IMR-90 (cell line): ENCODE measurements at regions not wholly inside any gene's neighbourhood (a gene's known extent, or its start where the extent isn't known, plus 50 kb on each side); places are given as distances from the start of the nearest gene placed in this dataset.

Experiments
- ATAC-seq: fragments of 200-7000 bp; cut with Tn5 transposase; 2 replicates; pipeline ENCODE4 v1.9.1; 2020; ENCODE audit warnings: low read depth, mild to moderate bottlenecking, moderate library complexity
- BruUV-seq: library from RNA; stranded (reverse); fragments of 400-500 nt; replicated peaks from 2 replicates; lab custom pipeline; 2021; lab: Mats Ljungman, UMichigan
- CTCF ChIA-PET: fragments of 300-600 bp; formaldehyde crosslinking; extraction: SDS; loops from one replicate; lab custom pipeline; 2021; ENCODE audit warnings: antibody characterized with exemption; lab: Yijun Ruan, JAX
- POLR2A ChIA-PET: fragments of 300-600 bp; sonication (Branson Sonifier 250); formaldehyde crosslinking; loops from one replicate; lab custom pipeline; 2022; ENCODE audit warnings: antibody characterized with exemption; ENCODE audit not compliant: unreplicated experiment; lab: Charles Lee
- DNase-seq: peaks from one replicate; pipeline ENCODE4 v3.0.0; 2013
- H2AFZ ChIP-seq: replicated peaks from 2 replicates; pipeline ENCODE3; 2013; ENCODE audit warnings: low read length, mild to moderate bottlenecking; ENCODE audit not compliant: poor library complexity
- H2AK5ac ChIP-seq: 2 replicates; pipeline ENCODE4 v1.6.1; 2013; ENCODE audit warnings: low read depth, low read length, inconsistent platforms
- H2AK9ac ChIP-seq: replicated peaks from 2 replicates; pipeline ENCODE3; 2013; ENCODE audit warnings: mild to moderate bottlenecking, low read depth, low read length, moderate library complexity; ENCODE audit not compliant: poor library complexity
- H2BK120ac ChIP-seq: 2 replicates; pipeline ENCODE4 v1.6.1; 2013; ENCODE audit warnings: low read depth, low read length, inconsistent platforms
- H2BK15ac ChIP-seq: 3 replicates; pipeline ENCODE4 v1.6.1; 2013; ENCODE audit warnings: low read depth, low read length, inconsistent platforms
- H2BK20ac ChIP-seq: 2 replicates; pipeline ENCODE4 v1.6.1; 2013; ENCODE audit warnings: low read depth, mild to moderate bottlenecking, inconsistent platforms, low read length, moderate library complexity
- H2BK5ac ChIP-seq: 2 replicates; pipeline ENCODE4 v1.6.1; 2013; ENCODE audit warnings: mild to moderate bottlenecking, low read depth, low read length, inconsistent platforms; ENCODE audit not compliant: poor library complexity, severe bottlenecking
- H3K14ac ChIP-seq: replicated peaks from 2 replicates; pipeline ENCODE4 v1.6.1; 2013; ENCODE audit warnings: low read depth, low read length, inconsistent platforms
- H3K18ac ChIP-seq: 2 replicates; pipeline ENCODE4 v1.6.1; 2013; ENCODE audit warnings: low read depth, low read length, control low read depth
- H3K23ac ChIP-seq: 2 replicates; pipeline ENCODE4 v1.6.1; 2013; ENCODE audit warnings: low read depth, low read length, inconsistent platforms
- H3K27ac ChIP-seq: 2 replicates; pipeline ENCODE4 v1.5.1; 2013; ENCODE audit warnings: mild to moderate bottlenecking, control low read depth, low read length; ENCODE audit not compliant: insufficient read depth
- H3K27me3 ChIP-seq: 2 replicates; pipeline ENCODE4 v1.6.1; 2013; ENCODE audit warnings: low read length; ENCODE audit not compliant: control insufficient read depth, insufficient read depth
- H3K36me3 ChIP-seq: 2 replicates; pipeline ENCODE4 v1.6.1; 2013; ENCODE audit warnings: low read length, mixed read lengths; ENCODE audit not compliant: control insufficient read depth, insufficient read depth
- H3K4ac ChIP-seq: 2 replicates; pipeline ENCODE4 v1.6.1; 2013; ENCODE audit warnings: low read depth, low read length, inconsistent platforms
- H3K4me1 ChIP-seq: 2 replicates; pipeline ENCODE4 v1.6.1; 2013; ENCODE audit warnings: low read length, mixed read lengths; ENCODE audit not compliant: control insufficient read depth, insufficient read depth
- H3K4me2 ChIP-seq: 2 replicates; pipeline ENCODE4 v1.6.1; 2013; ENCODE audit warnings: low read depth, mild to moderate bottlenecking, control low read depth, low read length, moderate library complexity
- H3K4me3 ChIP-seq: 2 replicates; pipeline ENCODE4 v1.5.1; 2013; ENCODE audit warnings: low read depth, mild to moderate bottlenecking, control low read depth, low read length, moderate library complexity; ENCODE audit not compliant: insufficient read depth
- H3K56ac ChIP-seq: 2 replicates; pipeline ENCODE4 v1.6.1; 2013; ENCODE audit warnings: low read length, inconsistent platforms; ENCODE audit not compliant: insufficient read depth; ENCODE audit errors: extremely low read depth
- H3K79me1 ChIP-seq, 2 experiments: 2 replicates each; pipeline ENCODE4 v1.6.1; 2013; ENCODE audit warnings: low read length in 2 of 2, inconsistent platforms in 1 of 2, low read depth in 1 of 2
- H3K9ac ChIP-seq: 2 replicates; pipeline ENCODE4 v1.6.1; 2013; ENCODE audit warnings: low read depth, low read length, control low read depth
- H3K9me1 ChIP-seq: 2 replicates; pipeline ENCODE4 v1.6.1; 2013; ENCODE audit warnings: low read length, inconsistent platforms; ENCODE audit not compliant: insufficient read depth
- H3K9me3 ChIP-seq: 2 replicates; pipeline ENCODE4 v1.6.1; 2013; ENCODE audit warnings: low read length; ENCODE audit not compliant: control insufficient read depth, insufficient read depth
- H4K20me1 ChIP-seq: 2 replicates; pipeline ENCODE4 v1.6.1; 2013; ENCODE audit warnings: low read length, inconsistent platforms; ENCODE audit not compliant: insufficient read depth
- H4K5ac ChIP-seq: 2 replicates; pipeline ENCODE4 v1.6.1; 2013; ENCODE audit warnings: mild to moderate bottlenecking, low read depth, low read length, control low read depth
- H4K8ac ChIP-seq, 2 experiments: 2 replicates each; pipeline ENCODE4 v1.6.1; 2013; ENCODE audit warnings: low read depth in 2 of 2, low read length in 2 of 2, control low read depth in 1 of 2, inconsistent platforms in 1 of 2
- H4K91ac ChIP-seq: 2 replicates; pipeline ENCODE4 v1.6.1; 2013; ENCODE audit warnings: low read depth, low read length, inconsistent platforms; ENCODE audit not compliant: insufficient read depth
- BHLHE40 ChIP-seq: fragments of 150-350 bp; IDR thresholded peaks from 2 replicates; pipeline ENCODE4 v1.6.1; 2016; ENCODE audit warnings: mild to moderate bottlenecking, low read depth, low read length
- CEBPB ChIP-seq: IDR thresholded peaks from 2 replicates; pipeline ENCODE4 v1.6.1; 2012; ENCODE audit warnings: low read depth, low read length, improper control_type of control experiment
- CHD1 ChIP-seq: IDR thresholded peaks from 2 replicates; pipeline ENCODE4 v1.6.1; 2012; ENCODE audit warnings: low read depth, low read length, improper control_type of control experiment
- CTCF ChIP-seq: conservative IDR thresholded peaks from 2 replicates; pipeline ENCODE4 v1.5.1; 2012; ENCODE audit warnings: mild to moderate bottlenecking, low read depth, low read length, improper control_type of control experiment
- ELK1 ChIP-seq: fragments of 150-350 bp; IDR thresholded peaks from 2 replicates; pipeline ENCODE4 v1.6.1; 2016; ENCODE audit warnings: low read depth, mild to moderate bottlenecking, low read length, moderate library complexity, borderline replicate concordance
- FOS ChIP-seq: fragments of 150-350 bp; IDR thresholded peaks from 2 replicates; pipeline ENCODE4 v1.6.1; 2016; ENCODE audit warnings: low read depth, low read length
- MAFK ChIP-seq: IDR thresholded peaks from 2 replicates; pipeline ENCODE4 v1.6.1; 2012; ENCODE audit warnings: low read depth, low read length, improper control_type of control experiment
- MAZ ChIP-seq: IDR thresholded peaks from 2 replicates; pipeline ENCODE4 v1.6.1; 2012; ENCODE audit warnings: low read depth, mild to moderate bottlenecking, low read length, improper control_type of control experiment, moderate library complexity, borderline replicate concordance
- MXI1 ChIP-seq: IDR thresholded peaks from 2 replicates; pipeline ENCODE4 v1.6.1; 2012; ENCODE audit warnings: low read depth, mild to moderate bottlenecking, low read length, moderate library complexity, borderline replicate concordance
- NFE2L2 ChIP-seq: fragments of 150-350 bp; IDR thresholded peaks from 2 replicates; pipeline ENCODE4 v1.6.1; 2016; ENCODE audit warnings: low read depth, mild to moderate bottlenecking, low read length
- POLR2A ChIP-seq: IDR thresholded peaks from 2 replicates; pipeline ENCODE4 v1.6.1; 2012; ENCODE audit warnings: mild to moderate bottlenecking, low read depth, low read length
- RAD21 ChIP-seq: IDR thresholded peaks from 2 replicates; pipeline ENCODE4 v1.6.1; 2012; ENCODE audit warnings: low read length, improper control_type of control experiment
- RCOR1 ChIP-seq: IDR thresholded peaks from 2 replicates; pipeline ENCODE4 v1.6.1; 2012; ENCODE audit warnings: mild to moderate bottlenecking, low read length, improper control_type of control experiment; ENCODE audit not compliant: insufficient replicate concordance
- RFX5 ChIP-seq: IDR thresholded peaks from 2 replicates; pipeline ENCODE4 v1.8.0; 2012; ENCODE audit warnings: low read depth, mild to moderate bottlenecking, low read length, moderate library complexity
- SMC3 ChIP-seq: fragments of 150-350 bp; IDR thresholded peaks from 2 replicates; pipeline ENCODE4 v1.6.1; 2016; ENCODE audit warnings: low read depth, mild to moderate bottlenecking, antibody characterized with exemption, low read length, moderate library complexity
- USF2 ChIP-seq: fragments of 150-350 bp; IDR thresholded peaks from 2 replicates; pipeline ENCODE4 v1.6.1; 2017; ENCODE audit warnings: mild to moderate bottlenecking, antibody characterized with exemption, low read length, low read depth
- WGBS, 2 experiments: methylation state at CpG; one replicate each; pipeline versions ENCODE4 v1.1.5 to v1.1.7; 2013; ENCODE audit warnings: missing lambda C conversion rate in 2 of 2; ENCODE audit not compliant: insufficient read length in 1 of 2; ENCODE audit errors: extremely low coverage in 2 of 2; 5-methylcytosine and 5-hydroxymethylcytosine counted together
- dilution Hi-C: fragments of 300-500 bp; cut with HindIII; formaldehyde crosslinking; loops from one replicate; pipeline ENCODE4 v1.14.3; 2018; ENCODE audit warnings: low sequenced_read_pairs; ENCODE audit not compliant: unreplicated experiment
- in situ Hi-C: fragments of 300-500 bp; cut with MboI; formaldehyde crosslinking; loops from 3 replicates; pipeline ENCODE4 v1.14.3; 2019; ENCODE audit warnings: low sequenced_read_pairs, inconsistent platforms, mixed read lengths
- intact Hi-C: fragments of 100-400 bp; cut with micrococcal nuclease; formaldehyde crosslinking; loops from 2 replicates; pipeline ENCODE4 v1.10.0; 2022

DNA sequence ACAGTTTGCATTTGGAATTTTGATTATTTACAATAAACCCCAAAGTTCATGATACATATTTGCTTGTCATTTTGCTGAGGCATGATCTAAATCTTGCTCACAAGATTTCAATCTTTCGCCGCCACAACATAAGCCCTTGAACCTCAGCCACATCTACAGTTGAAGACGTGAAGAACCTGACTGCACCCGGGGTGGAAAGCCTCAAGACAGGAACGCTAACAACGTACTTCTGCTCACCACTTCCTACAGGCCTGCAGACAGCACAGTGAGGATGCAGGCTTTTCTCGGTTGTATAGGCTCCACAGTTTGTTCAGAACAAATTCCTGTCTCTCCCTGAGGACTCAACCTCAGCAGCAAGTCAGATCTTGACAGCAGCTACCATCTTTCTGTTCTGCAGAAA, 393.8 kb upstream of the PRKCQ start:
- BruUV-seq: no TSS peak
- Histone ChIP-seq H3K27ac (no peak overlapping the region), H2BK20ac (no peak overlapping the region), H2AK9ac (no peak overlapping the region), H3K4me2 (no peak overlapping the region), H2BK15ac (no peak overlapping the region), H4K8ac (no peak overlapping the region), H3K4ac (no peak overlapping the region), H2AK5ac (no peak overlapping the region), H2BK5ac (no peak overlapping the region), H3K14ac (no peak overlapping the region), H3K36me3 (no peaks in the 10 kb centered on the region), H3K9me3 (no peaks in the 10 kb centered on the region), H3K4me3 (no peak overlapping the region), H3K79me1 (no peaks in the 10 kb centered on the region), H3K4me1 (no peaks in the 10 kb centered on the region), H3K9me1 (no peaks in the 10 kb centered on the region), H3K23ac (no peak overlapping the region), H4K91ac (no peak overlapping the region), H4K20me1 (no peaks in the 10 kb centered on the region), H3K27me3 (no peaks in the 10 kb centered on the region; the same call in 1 of the 2 replicates), H2BK120ac (no peak overlapping the region), H3K9ac (no peak overlapping the region), H3K18ac (no peak overlapping the region), H4K5ac (no peak overlapping the region), H3K56ac (no peak overlapping the region), H2AFZ (no peak overlapping the region)
- POLR2A ChIA-PET: no interaction called here
- intact Hi-C loops (no loop called here), dilution Hi-C loops (no loop called here), in situ Hi-C loops (no loop called here)
- ATAC-seq (no peak), DNase-seq (no peak)
- WGBS, 2 experiments: 65% methylated on average over 7 of the region's 7 CpGs; no CpG with 5 or more reads in 1 of the 2 experiments
- CTCF ChIA-PET: interaction anchor here (0.7 kb wide), 1 partner anchor 28 kb away, joined by 3 read pairs; no protein-coding TSS in a partner anchor
- TF ChIP-seq RAD21 (no peak), USF2 (no peak), NFE2L2 (no peak), CTCF (no peak), RCOR1 (no peak), CEBPB (no peak), MAFK (no peak), BHLHE40 (no peak), MAZ (no peak), FOS (no peak), CHD1 (no peak), MXI1 (no peak), POLR2A (no peak), RFX5 (no peak), ELK1 (no peak), SMC3 (no peak)
